ENCODE measurements at regions not wholly inside any gene's neighbourhood (a gene's known extent, or its start where the extent isn't known, plus 50 kb on each side); places are given as distances from the start of the nearest gene placed in this dataset.

DNA sequence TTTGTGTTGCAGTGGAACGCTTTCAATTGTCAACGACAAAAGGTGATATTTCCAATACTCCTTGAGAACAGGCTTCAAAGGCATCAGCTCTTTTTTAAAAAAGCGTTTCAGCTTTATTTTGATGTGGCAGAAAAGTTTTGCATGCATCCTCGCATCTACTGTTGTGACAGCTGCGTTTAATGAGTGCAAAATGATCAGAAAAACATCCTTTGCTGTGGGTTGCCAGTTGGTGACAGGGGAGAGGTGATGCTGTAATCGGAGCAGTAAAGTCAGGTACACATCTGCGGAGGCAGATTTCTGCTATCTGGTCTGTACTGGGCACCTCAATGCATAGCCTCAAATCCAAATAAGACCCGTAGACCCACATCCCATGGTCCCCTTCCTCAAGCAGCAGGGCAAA is 91.9 kb upstream of the POU3F3 start:
- DNase-seq, result no peak
- H3K36me3 ChIP-seq, result no peaks in the 10 kb centered on the region
- H3K4me1 ChIP-seq, result no peaks in the 10 kb centered on the region
- intact Hi-C loops (cut with DNase I; ENCODE audit: low total_unique reads), result no loop called here
- H3K9me3 ChIP-seq, result no peaks in the 10 kb centered on the region
- no peaks in the 10 kb centered on the region for H3K27me3 ChIP-seq
- H3K4me3 ChIP-seq, result no peak overlapping the region
- no peak for TF ChIP-seq POLR2A (IDR thresholded peaks at IDR 0.05)
- TF ChIP-seq, protein P1, sequence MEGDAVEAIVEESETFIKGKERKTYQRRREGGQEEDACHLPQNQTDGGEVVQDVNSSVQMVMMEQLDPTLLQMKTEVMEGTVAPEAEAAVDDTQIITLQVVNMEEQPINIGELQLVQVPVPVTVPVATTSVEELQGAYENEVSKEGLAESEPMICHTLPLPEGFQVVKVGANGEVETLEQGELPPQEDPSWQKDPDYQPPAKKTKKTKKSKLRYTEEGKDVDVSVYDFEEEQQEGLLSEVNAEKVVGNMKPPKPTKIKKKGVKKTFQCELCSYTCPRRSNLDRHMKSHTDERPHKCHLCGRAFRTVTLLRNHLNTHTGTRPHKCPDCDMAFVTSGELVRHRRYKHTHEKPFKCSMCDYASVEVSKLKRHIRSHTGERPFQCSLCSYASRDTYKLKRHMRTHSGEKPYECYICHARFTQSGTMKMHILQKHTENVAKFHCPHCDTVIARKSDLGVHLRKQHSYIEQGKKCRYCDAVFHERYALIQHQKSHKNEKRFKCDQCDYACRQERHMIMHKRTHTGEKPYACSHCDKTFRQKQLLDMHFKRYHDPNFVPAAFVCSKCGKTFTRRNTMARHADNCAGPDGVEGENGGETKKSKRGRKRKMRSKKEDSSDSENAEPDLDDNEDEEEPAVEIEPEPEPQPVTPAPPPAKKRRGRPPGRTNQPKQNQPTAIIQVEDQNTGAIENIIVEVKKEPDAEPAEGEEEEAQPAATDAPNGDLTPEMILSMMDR (IDR thresholded peaks at IDR 0.05), result no peak
- no peak overlapping the region for H3K27ac ChIP-seq

DNA sequence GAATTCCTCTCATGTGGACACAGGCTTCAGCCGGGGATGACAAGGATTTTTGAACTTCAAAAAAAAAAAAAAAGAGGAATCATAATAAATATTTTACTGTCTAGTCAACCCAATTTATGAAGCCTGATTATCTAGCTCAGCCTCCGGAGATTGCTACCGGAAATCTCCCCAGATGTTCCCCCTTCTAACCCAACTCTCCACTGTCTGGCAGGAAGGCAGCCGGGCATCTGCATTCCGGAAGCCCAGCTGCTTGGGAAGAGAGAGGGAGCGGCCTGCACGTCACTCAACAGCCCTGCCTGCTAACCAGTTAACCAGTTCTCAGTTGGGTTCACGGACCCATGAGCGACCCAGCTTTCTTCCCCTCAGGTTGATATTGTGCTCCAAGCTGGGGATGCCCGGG is 87.2 kb upstream of the POU3F3 start:
- H3K4me1 ChIP-seq, result no peaks in the 10 kb centered on the region
- intact Hi-C loops (cut with DNase I; ENCODE audit: low total_unique reads), result no loop called here
- H3K4me3 ChIP-seq, result no peak overlapping the region
- TF ChIP-seq, protein P1 (IDR thresholded peaks at IDR 0.05), result no peak
- TF ChIP-seq POLR2A (IDR thresholded peaks at IDR 0.05), result no peak
- H3K27me3 ChIP-seq, result no peaks in the 10 kb centered on the region
- no peaks in the 10 kb centered on the region for H3K36me3 ChIP-seq
- H3K9me3 ChIP-seq, result no peaks in the 10 kb centered on the region
- H3K27ac ChIP-seq, result no peak overlapping the region
- DNase-seq, result no peak

DNA sequence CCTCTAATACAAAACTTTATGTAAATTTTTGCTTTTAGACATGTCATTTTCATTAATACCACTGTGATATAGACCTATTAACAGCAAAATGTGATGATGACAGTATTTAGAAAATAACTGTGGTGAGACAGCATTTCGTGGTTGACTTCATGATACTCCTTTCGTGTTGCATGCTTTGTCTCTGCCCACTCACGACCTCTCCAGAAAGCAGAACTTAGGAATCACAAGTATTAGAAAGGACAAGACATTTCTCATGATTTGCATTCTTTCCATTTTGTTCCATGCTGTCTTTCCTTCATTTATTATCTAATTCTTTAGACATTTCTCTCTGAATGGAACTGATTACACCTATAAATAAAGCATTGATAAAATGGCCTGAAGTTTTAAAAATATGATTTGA is 85.2 kb upstream of the POU3F3 start:
- H3K9me3 ChIP-seq, result no peaks in the 10 kb centered on the region
- H3K27me3 ChIP-seq, result no peaks in the 10 kb centered on the region
- TF ChIP-seq, protein P1 (IDR thresholded peaks at IDR 0.05), result no peak
- no peak for TF ChIP-seq POLR2A (IDR thresholded peaks at IDR 0.05)
- no peaks in the 10 kb centered on the region for H3K36me3 ChIP-seq
- intact Hi-C loops (cut with DNase I; ENCODE audit: low total_unique reads), result no loop called here
- H3K4me3 ChIP-seq, result no peak overlapping the region
- DNase-seq, result no peak
- H3K27ac ChIP-seq, result no peak overlapping the region
- H3K4me1 ChIP-seq, result no peaks in the 10 kb centered on the region

DNA sequence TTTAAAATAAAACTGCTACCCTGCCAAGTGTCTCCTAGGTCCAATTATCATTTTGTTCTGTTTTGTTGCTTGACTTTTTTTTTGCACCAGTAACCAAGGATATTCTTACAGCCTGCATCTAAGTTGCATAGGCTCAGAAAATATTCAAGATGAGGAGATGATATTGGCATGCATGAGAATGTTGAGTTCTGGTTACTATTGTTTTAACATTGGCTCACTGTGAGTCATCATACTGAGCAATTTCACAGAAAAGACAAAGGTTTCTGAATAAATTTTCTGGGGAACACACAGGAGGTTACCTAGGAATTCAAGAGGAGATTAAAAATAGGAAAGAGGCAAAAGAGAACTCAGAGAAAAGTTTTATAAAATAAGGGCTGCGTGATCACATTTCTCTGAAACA is 84.8 kb upstream of the POU3F3 start:
- intact Hi-C loops (cut with DNase I; ENCODE audit: low total_unique reads), result no loop called here
- Histone ChIP-seq H3K4me1 (no peaks in the 10 kb centered on the region), H3K27me3 (no peaks in the 10 kb centered on the region), H3K27ac (no peak overlapping the region), H3K4me3 (no peak overlapping the region), H3K36me3 (no peaks in the 10 kb centered on the region), H3K9me3 (no peaks in the 10 kb centered on the region)
- no peak for DNase-seq
- TF ChIP-seq POLR2A (IDR thresholded peaks at IDR 0.05), result no peak
- TF ChIP-seq, protein P1 (IDR thresholded peaks at IDR 0.05), result no peak

DNA sequence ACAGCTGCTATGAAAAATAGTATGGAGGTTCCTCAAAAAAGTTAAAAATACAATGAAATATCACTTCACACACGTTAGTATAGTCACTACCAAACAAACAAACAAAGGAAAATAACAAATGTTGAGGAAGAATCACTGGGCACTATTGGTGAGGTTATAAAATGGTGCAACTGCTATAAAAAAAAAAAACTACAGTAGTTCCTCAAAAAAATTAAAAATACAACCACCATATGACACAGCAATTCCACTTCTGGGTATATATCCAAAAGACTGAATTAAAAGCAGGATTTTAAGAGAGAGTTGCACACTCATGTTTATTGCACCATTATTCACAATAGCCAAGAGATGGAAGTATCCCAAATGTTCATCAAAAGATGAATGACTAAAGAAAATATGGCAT is 80.9 kb upstream of the POU3F3 start:
- Histone ChIP-seq H3K9me3 (no peaks in the 10 kb centered on the region), H3K4me1 (no peaks in the 10 kb centered on the region), H3K4me3 (no peak overlapping the region), H3K27ac (no peak overlapping the region), H3K27me3 (no peaks in the 10 kb centered on the region), H3K36me3 (no peaks in the 10 kb centered on the region)
- intact Hi-C loops (cut with DNase I; ENCODE audit: low total_unique reads), result no loop called here
- no peak for DNase-seq
- TF ChIP-seq POLR2A (IDR thresholded peaks at IDR 0.05), result no peak
- TF ChIP-seq, protein P1 (IDR thresholded peaks at IDR 0.05), result no peak

Data from uterus (tissue), 3 donors.